ENCODE measurements at regions not wholly inside any gene's neighbourhood (a gene's known extent, or its start where the extent isn't known, plus 50 kb on each side); places are given as distances from the start of the nearest gene placed in this dataset.

DNA sequence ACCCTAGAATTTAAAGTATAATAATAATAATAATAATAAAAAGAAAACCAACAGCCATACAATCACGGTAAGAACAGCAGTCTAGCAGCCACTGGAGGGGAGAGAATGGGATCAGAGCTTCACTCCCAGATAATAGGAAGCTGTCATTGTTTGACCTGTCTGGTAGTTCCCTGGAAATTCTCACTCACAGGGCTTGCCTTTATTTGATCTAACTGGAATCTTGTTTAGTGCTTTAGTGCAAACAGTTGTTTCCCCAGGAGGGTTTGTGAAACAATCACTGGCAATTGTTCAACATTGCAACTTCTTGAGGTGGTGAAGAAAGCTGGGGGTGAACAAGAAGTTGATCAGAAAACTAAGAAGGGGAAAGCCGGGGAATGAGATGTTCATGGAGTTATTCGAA, 68.7 kb upstream of the PTCSC3 start:
- no peak for DNase-seq

DNA sequence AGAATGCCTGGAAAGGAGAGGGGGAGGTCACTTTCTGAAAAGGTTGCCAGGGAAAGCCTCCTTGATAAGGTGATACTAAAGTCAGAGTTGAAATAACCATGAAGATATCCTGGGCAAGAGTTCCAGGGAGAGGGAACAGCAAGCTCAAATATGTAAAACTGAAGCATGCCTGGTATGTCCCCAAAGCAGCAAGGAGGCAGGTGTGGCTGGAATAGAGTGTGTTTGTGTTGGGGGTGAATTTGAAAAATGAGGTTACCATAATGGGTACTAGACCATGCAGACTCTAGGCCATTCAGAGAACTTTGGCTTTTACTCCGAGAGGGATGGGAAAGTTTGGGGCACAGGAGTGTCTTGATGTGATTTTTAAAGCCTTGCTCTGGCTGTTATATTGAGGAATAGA, 66.7 kb upstream of the PTCSC3 start:
- no peak for DNase-seq

DNA sequence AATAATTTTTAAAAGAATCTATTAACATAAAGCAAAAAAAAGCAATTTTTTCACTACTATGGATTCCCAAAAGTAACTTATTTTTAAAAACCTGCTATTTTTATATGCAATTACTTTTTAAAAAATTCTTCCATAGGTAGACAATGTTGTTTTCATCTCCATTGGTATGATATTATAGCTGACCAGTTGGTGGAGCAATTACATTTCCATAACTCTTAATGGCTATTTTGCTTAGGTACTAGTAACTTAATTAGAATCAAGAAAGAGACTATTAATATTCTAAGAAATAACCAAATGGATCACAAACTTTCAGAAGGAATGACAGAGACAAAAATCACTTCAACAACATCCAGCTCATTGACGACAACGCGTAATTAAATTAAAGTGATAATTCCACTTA, 64.7 kb upstream of the PTCSC3 start:
- DNase-seq = peak; percentile 41

GRCh38 chr14:36238666-36239363, 62.3 kb upstream of the PTCSC3 start:
- no peak for DNase-seq

DNA sequence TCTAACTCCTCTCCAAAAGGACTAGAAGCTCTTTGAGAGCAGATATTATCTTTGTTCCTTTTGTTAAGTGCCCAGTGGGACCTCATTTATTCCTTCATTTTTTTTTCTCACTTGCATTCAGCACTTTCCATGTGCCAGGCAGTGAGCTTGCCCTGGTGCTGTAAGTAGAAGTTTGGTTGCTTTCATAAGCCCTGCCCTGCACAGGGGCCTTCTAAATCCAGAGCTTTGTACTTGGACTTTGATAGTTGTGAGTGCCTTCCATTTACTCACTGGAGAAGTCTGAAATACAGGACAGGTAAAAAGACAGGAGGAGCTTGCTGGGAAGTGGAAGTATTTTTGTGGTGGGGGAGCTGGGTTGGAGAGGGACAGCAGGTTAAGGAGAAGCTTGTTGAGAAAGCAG, 56.7 kb upstream of the PTCSC3 start:
- no peak for DNase-seq

DNA sequence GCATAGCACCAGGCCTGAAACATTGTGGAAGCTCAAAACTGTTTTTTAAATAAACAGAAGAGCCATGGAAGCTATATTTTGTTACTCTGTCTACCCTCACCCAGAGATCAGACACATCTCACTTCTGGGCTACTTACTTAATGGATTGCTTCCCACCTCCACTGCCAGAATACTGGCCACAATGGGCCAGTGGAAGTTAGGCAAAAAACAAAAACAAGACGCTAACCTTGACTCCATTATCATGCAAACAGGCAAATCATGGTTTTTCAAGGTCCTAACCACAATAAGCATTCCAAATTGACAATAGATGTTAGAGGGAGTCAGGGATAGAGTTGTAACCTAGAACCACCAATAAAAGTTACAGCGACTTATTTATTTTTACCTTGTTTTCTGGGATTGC, 52.7 kb upstream of the PTCSC3 start:
- DNase-seq = no peak

GRCh38 chr14:36227802-36228201, 51.3 kb upstream of the PTCSC3 start:
- no peak for DNase-seq

DNA sequence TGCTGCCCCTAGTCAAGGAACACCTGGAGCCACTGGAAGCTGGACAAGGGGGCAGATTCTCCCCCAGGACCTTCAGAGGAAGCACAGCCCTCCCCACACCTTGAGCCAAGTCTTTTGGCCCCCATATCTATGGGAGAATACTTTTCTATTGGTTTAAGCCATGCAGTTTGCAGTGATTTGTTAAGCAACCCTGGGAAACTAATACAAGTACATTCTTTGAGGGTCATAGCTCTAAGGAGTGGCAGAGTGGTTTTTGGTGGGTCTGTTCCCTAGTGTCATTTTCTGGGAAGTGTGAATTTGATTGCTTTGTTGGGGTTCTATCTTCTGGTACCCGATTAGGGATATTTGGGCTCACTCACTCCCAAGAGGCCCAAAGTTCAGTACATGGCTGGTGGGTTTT, 50.8 kb upstream of the PTCSC3 start:
- no peak for DNase-seq

All from NCI-H1105 treated with DMSO at 0.1 percent for 48 hours (cell line).